GM21381 (cell line): ENCODE measurements at regions not wholly inside any gene's neighbourhood (a gene's known extent, or its start where the extent isn't known, plus 50 kb on each side); places are given as distances from the start of the nearest gene placed in this dataset.

Source experiments
- ATAC-seq: cut with Tn5 transposase; IDR thresholded peaks from one replicate; pipeline ENCODE4 v1.9.1; 2021; ENCODE audit warnings: mild to moderate bottlenecking, moderate library complexity; ENCODE audit not compliant: unreplicated experiment

DNA sequence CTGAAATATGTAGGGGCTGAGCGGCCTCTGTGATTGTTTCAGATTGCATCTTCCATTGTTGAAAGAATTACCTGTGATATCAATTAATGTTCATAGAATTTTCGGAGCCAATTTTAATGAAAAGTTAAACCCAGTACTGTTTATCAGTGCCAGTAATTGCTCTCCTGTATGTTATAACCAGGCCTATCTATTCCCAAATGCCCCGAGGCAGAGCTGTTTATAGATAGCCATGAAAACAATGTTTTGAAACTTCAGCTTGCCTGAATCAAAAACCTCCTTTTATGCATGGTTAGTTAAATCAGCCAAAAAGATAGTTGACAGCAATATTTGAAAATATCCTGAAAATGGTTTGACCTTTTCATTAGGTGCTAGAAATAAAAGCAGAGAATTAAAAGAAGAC is 50.1 kb upstream of the HDAC9 start:
- ATAC-seq = no peak
